K562 (cell line): ENCODE measurements at regions not wholly inside any gene's neighbourhood (a gene's known extent, or its start where the extent isn't known, plus 50 kb on each side); places are given as distances from the start of the nearest gene placed in this dataset.

Experiments used
- CLOCK ChIP-seq: fragments of 250-450 bp; sonication (Bioruptor Pico); IDR thresholded peaks from 2 replicates; pipeline ENCODE4 v1.4.0; 2020; ENCODE audit warnings: mild to moderate bottlenecking, moderate library complexity, borderline replicate concordance
- ELF1 ChIP-seq: fragments of 200-800 bp; sonication (Bioruptor generic); IDR thresholded peaks from 2 replicates; pipeline ENCODE4 v1.6.1; 2016; ENCODE audit warnings: missing genetic modification characterization, missing compliant biosample characterization
- ETV6 ChIP-seq, 3 experiments: fragments of 150-350 bp in 1 of 3; sonication (generic) in 1 of 3; formaldehyde crosslinking in 1 of 3; IDR thresholded peaks; 2 replicates each; pipeline versions ENCODE4 v1.6.1 to v1.8.0; 2014 to 2022; ENCODE audit warnings: borderline replicate concordance in 2 of 3, low read depth in 2 of 3, antibody characterized with exemption in 1 of 3, low read length in 1 of 3, mild to moderate bottlenecking in 1 of 3, missing genetic modification reagents in 1 of 3
- FOXM1 ChIP-seq, 2 experiments: fragments of 450-650 bp in 1 of 2; sonication (generic) in 1 of 2; formaldehyde crosslinking in 1 of 2; IDR thresholded peaks; 2 replicates each; pipeline versions ENCODE4 v1.6.1 to v1.9.0; 2017 to 2022; ENCODE audit warnings: low read depth in 2 of 2, mild to moderate bottlenecking in 2 of 2, missing genetic modification reagents in 1 of 2, moderate library complexity in 1 of 2
- HNRNPUL1 ChIP-seq: fragments of 200-400 bp; formaldehyde crosslinking; IDR thresholded peaks from 2 replicates; pipeline ENCODE4 v1.6.1; 2017; ENCODE audit warnings: low read length
- KLF1 ChIP-seq: fragments of 450-650 bp; IDR thresholded peaks from 2 replicates; pipeline ENCODE4 v1.6.1; 2016; ENCODE audit warnings: missing genetic modification characterization, missing compliant biosample characterization
- NR1H2 ChIP-seq: sonication (generic); formaldehyde crosslinking; IDR thresholded peaks from 2 replicates; pipeline ENCODE4 v1.4.0; 2020; ENCODE audit warnings: mild to moderate bottlenecking, missing genetic modification reagents
- POLR2A ChIP-seq: fragments of 450-650 bp; conservative IDR thresholded peaks from 2 replicates; pipeline ENCODE4 v1.6.1; 2016
- SMARCA5 ChIP-seq: fragments of 450-650 bp; IDR thresholded peaks from 2 replicates; pipeline ENCODE4 v1.6.1; 2016
- TRIM25 ChIP-seq: fragments of 450-650 bp; IDR thresholded peaks from 2 replicates; pipeline ENCODE4 v1.7.0; 2016; ENCODE audit warnings: borderline replicate concordance
- TF ChIP-seq, protein P1 (sequence below), 2 experiments: fragments of 450-650 bp; formaldehyde crosslinking in 1 of 2; IDR thresholded peaks; 2 replicates each; pipeline versions ENCODE4 v1.4.0 to v1.6.1; 2014 to 2020; ENCODE audit warnings: mild to moderate bottlenecking in 2 of 2, borderline replicate concordance in 1 of 2, low read depth in 1 of 2
- TF ChIP-seq, protein P2 (sequence below): fragments of 250-450 bp; sonication (Bioruptor Pico); IDR thresholded peaks from 2 replicates; pipeline ENCODE4 v1.5.0; 2020; ENCODE audit warnings: mild to moderate bottlenecking, borderline replicate concordance
- TF ChIP-seq, protein P3 (sequence below): sonication (generic); formaldehyde crosslinking; IDR thresholded peaks from 2 replicates; pipeline ENCODE4 v1.8.1; 2023; ENCODE audit warnings: missing genetic modification reagents, mild to moderate bottlenecking, borderline replicate concordance

- TF ChIP-seq, protein P1, sequence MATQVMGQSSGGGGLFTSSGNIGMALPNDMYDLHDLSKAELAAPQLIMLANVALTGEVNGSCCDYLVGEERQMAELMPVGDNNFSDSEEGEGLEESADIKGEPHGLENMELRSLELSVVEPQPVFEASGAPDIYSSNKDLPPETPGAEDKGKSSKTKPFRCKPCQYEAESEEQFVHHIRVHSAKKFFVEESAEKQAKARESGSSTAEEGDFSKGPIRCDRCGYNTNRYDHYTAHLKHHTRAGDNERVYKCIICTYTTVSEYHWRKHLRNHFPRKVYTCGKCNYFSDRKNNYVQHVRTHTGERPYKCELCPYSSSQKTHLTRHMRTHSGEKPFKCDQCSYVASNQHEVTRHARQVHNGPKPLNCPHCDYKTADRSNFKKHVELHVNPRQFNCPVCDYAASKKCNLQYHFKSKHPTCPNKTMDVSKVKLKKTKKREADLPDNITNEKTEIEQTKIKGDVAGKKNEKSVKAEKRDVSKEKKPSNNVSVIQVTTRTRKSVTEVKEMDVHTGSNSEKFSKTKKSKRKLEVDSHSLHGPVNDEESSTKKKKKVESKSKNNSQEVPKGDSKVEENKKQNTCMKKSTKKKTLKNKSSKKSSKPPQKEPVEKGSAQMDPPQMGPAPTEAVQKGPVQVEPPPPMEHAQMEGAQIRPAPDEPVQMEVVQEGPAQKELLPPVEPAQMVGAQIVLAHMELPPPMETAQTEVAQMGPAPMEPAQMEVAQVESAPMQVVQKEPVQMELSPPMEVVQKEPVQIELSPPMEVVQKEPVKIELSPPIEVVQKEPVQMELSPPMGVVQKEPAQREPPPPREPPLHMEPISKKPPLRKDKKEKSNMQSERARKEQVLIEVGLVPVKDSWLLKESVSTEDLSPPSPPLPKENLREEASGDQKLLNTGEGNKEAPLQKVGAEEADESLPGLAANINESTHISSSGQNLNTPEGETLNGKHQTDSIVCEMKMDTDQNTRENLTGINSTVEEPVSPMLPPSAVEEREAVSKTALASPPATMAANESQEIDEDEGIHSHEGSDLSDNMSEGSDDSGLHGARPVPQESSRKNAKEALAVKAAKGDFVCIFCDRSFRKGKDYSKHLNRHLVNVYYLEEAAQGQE (IDR thresholded peaks at IDR 0.05; ENCODE audit: borderline replicate concordance), result no peak
- TF ChIP-seq, protein P1 (CRISPR knock-in tag; IDR thresholded peaks at IDR 0.05; ENCODE audit: low read depth), result no peak
- TF ChIP-seq KLF1 (tag), result no peak
- TF ChIP-seq TRIM25, result no peak
- TF ChIP-seq, protein P2, sequence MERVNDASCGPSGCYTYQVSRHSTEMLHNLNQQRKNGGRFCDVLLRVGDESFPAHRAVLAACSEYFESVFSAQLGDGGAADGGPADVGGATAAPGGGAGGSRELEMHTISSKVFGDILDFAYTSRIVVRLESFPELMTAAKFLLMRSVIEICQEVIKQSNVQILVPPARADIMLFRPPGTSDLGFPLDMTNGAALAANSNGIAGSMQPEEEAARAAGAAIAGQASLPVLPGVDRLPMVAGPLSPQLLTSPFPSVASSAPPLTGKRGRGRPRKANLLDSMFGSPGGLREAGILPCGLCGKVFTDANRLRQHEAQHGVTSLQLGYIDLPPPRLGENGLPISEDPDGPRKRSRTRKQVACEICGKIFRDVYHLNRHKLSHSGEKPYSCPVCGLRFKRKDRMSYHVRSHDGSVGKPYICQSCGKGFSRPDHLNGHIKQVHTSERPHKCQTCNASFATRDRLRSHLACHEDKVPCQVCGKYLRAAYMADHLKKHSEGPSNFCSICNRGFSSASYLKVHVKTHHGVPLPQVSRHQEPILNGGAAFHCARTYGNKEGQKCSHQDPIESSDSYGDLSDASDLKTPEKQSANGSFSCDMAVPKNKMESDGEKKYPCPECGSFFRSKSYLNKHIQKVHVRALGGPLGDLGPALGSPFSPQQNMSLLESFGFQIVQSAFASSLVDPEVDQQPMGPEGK (CRISPR knock-in tag), result no peak
- TF ChIP-seq POLR2A, result no peak
- no peak for TF ChIP-seq NR1H2
- TF ChIP-seq ETV6 (IDR thresholded peaks at IDR 0.05; ENCODE audit: borderline replicate concordance in 1 of 2, low read depth in 2 of 2, low read length in 1 of 2), result no peak
- TF ChIP-seq ETV6 (CRISPR knock-in tag; IDR thresholded peaks at IDR 0.05; ENCODE audit: borderline replicate concordance), result no peak
- no peak for TF ChIP-seq ELF1 (tag)
- no peak for TF ChIP-seq HNRNPUL1
- no peak for TF ChIP-seq CLOCK (CRISPR knock-in tag)
- TF ChIP-seq, protein P3, sequence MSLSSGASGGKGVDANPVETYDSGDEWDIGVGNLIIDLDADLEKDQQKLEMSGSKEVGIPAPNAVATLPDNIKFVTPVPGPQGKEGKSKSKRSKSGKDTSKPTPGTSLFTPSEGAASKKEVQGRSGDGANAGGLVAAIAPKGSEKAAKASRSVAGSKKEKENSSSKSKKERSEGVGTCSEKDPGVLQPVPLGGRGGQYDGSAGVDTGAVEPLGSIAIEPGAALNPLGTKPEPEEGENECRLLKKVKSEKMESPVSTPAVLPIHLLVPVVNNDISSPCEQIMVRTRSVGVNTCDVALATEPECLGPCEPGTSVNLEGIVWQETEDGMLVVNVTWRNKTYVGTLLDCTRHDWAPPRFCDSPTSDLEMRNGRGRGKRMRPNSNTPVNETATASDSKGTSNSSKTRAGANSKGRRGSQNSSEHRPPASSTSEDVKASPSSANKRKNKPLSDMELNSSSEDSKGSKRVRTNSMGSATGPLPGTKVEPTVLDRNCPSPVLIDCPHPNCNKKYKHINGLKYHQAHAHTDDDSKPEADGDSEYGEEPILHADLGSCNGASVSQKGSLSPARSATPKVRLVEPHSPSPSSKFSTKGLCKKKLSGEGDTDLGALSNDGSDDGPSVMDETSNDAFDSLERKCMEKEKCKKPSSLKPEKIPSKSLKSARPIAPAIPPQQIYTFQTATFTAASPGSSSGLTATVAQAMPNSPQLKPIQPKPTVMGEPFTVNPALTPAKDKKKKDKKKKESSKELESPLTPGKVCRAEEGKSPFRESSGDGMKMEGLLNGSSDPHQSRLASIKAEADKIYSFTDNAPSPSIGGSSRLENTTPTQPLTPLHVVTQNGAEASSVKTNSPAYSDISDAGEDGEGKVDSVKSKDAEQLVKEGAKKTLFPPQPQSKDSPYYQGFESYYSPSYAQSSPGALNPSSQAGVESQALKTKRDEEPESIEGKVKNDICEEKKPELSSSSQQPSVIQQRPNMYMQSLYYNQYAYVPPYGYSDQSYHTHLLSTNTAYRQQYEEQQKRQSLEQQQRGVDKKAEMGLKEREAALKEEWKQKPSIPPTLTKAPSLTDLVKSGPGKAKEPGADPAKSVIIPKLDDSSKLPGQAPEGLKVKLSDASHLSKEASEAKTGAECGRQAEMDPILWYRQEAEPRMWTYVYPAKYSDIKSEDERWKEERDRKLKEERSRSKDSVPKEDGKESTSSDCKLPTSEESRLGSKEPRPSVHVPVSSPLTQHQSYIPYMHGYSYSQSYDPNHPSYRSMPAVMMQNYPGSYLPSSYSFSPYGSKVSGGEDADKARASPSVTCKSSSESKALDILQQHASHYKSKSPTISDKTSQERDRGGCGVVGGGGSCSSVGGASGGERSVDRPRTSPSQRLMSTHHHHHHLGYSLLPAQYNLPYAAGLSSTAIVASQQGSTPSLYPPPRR, result no peak
- no peak for TF ChIP-seq FOXM1 (IDR thresholded peaks at IDR 0.05; ENCODE audit: low read depth)
- no peak for TF ChIP-seq FOXM1 (CRISPR knock-in tag; IDR thresholded peaks at IDR 0.05; ENCODE audit: low read depth)
- no peak for TF ChIP-seq SMARCA5
Measured at GRCh38 chr9:115211413-115212124, 93.6 kb upstream of the TNC start.
